ENCODE measurements at regions not wholly inside any gene's neighbourhood (a gene's known extent, or its start where the extent isn't known, plus 50 kb on each side); places are given as distances from the start of the nearest gene placed in this dataset.

DNA sequence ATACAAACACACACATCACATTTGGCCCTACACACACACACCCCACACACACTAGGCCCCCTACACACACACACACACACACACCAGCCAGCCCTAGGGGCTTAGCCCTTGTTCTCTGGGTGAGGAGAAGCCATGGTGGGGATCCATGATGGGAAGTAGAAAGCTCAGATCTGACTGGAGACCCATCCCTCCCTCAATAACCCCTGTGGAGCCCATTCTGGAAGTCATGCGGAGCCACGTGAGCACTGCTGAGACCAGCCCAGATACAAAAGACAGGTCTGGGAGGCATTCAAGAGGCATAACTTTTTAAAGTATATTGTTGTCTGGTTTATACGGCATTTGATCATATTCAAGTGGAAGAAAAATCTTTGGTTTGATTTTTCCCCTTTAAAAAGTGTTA lies 448.5 kb downstream of the SOX6 start:
- TF ChIP-seq, protein P1, sequence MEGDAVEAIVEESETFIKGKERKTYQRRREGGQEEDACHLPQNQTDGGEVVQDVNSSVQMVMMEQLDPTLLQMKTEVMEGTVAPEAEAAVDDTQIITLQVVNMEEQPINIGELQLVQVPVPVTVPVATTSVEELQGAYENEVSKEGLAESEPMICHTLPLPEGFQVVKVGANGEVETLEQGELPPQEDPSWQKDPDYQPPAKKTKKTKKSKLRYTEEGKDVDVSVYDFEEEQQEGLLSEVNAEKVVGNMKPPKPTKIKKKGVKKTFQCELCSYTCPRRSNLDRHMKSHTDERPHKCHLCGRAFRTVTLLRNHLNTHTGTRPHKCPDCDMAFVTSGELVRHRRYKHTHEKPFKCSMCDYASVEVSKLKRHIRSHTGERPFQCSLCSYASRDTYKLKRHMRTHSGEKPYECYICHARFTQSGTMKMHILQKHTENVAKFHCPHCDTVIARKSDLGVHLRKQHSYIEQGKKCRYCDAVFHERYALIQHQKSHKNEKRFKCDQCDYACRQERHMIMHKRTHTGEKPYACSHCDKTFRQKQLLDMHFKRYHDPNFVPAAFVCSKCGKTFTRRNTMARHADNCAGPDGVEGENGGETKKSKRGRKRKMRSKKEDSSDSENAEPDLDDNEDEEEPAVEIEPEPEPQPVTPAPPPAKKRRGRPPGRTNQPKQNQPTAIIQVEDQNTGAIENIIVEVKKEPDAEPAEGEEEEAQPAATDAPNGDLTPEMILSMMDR (IDR thresholded peaks at IDR 0.05; ENCODE audit: poor library complexity) = no peak
- TF ChIP-seq EZH2 (IDR thresholded peaks at IDR 0.05; ENCODE audit: borderline replicate concordance) = no peak
- no peak for TF ChIP-seq EZH2phosphoT487 (IDR thresholded peaks at IDR 0.05; ENCODE audit: low read depth, severe bottlenecking, unreplicated experiment)
